HG02798 (cell line): ENCODE measurements at regions not wholly inside any gene's neighbourhood (a gene's known extent, or its start where the extent isn't known, plus 50 kb on each side); places are given as distances from the start of the nearest gene placed in this dataset.

ENCODE experiments used
- ATAC-seq: cut with Tn5 transposase; IDR thresholded peaks from one replicate; pipeline ENCODE4 v1.9.1; 2021; ENCODE audit warnings: mild to moderate bottlenecking; ENCODE audit not compliant: unreplicated experiment, poor library complexity

DNA sequence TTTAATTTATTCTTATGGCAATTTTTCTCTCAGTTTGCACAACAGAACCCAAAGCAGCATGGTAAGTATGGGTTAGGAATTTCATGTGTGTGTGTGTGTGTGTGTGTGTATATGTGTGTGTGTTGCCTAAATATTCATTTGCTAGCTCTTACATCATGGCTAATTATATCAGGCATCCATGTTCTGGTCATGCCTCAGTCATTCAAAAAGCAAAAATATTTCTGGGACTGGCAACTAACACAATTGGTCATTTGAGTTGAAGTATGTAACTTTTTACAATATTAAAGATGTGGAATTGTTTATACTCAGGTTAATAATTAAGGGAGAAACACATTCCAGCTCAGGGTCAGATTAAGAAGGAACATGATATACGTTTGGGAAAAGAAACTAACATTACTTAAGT is 67.6 kb upstream of the PHYHIPL start:
- no peak for ATAC-seq

- ATAC-seq, result no peak
These were observed 66.6 kb upstream of the PHYHIPL start for GRCh38 chr10:59109826-59110225.

DNA sequence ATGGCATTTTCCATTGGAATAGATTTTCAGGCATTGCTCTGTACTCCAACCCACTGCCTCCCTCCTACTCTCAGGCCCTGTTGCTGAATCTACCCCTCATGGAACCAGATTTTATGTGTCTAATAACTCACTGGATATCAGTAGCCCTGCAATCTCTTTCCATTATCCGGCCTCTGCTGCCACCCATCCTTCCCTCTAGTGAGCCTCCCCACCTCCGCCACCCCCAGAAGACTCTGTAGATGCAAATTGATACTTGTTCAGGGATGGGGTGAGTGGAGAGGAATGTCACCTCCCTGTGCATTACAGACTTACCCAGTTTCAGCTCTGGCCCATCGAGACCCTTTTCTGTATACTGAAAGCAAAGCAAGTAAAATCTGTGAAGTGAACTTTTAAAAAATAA is 52.3 kb upstream of the PHYHIPL start:
- ATAC-seq, result no peak

GRCh38 chr10:59125666-59126065 is 50.8 kb upstream of the PHYHIPL start:
- ATAC-seq, result no peak

DNA sequence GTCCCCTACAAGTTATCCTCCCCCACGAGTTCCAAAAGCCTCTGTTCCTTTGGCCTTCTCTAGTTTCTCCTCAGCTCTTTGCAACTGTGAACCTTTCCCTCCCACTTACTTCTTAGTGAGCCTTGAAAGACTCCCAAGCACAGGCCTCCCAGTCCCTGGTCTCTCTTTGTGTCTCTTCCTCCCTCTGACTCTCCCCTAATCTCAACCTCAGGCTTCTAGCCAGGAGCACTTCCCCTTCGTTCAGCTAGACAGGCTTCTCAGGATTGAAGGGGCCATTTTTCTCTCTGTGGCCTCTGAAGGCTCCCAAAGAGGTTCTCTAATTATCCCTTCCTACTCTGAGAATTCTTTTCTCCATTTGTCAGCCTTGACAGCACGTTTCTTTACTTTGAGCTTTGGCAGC is 50.2 kb upstream of the PHYHIPL start:
- ATAC-seq, result no peak
